Ascending aorta (tissue), 2 donors: ENCODE measurements at regions not wholly inside any gene's neighbourhood (a gene's known extent, or its start where the extent isn't known, plus 50 kb on each side); places are given as distances from the start of the nearest gene placed in this dataset.
"Not testable (repeated sequence)": the region's sequence is repeated elsewhere in the genome, so short reads cannot be mapped to it uniquely, and the experiment has no call there.

ENCODE experiments used
- DNase-seq, 2 donors: peaks; one replicate each; pipeline ENCODE4 v3.0.0-alpha.2; 2019; ENCODE audit warnings: low spot score in 2 of 2
- H3K27ac ChIP-seq, 2 donors: fragments of 200-600 bp; sonication (generic); one replicate each; pipeline ENCODE4 v1.5.1; 2016 to 2017; ENCODE audit warnings: mild to moderate bottlenecking in 1 of 2
- H3K27me3 ChIP-seq: fragments of 200-600 bp; sonication (generic); one replicate; pipeline ENCODE4 v1.5.1; 2017
- H3K36me3 ChIP-seq, 2 donors: fragments of 200-600 bp; sonication (generic); one replicate each; pipeline ENCODE4 v1.5.1; 2016
- H3K4me1 ChIP-seq, 2 donors: fragments of 200-600 bp; sonication (generic); one replicate each; pipeline ENCODE4 v1.5.1; 2016 to 2017; ENCODE audit warnings: mild to moderate bottlenecking in 1 of 2
- H3K4me3 ChIP-seq, 2 donors: fragments of 200-600 bp; sonication (generic); one replicate each; pipeline ENCODE4 v1.5.1; 2016 to 2017; ENCODE audit warnings: mild to moderate bottlenecking in 1 of 2
- H3K9me3 ChIP-seq, 2 donors: fragments of 200-600 bp; sonication (generic); one replicate each; pipeline ENCODE4 v1.5.1; 2016
- intact Hi-C: fragments of 100-400 bp; cut with DNase I; formaldehyde crosslinking; loops from one replicate; pipeline ENCODE4 v1.15.1; 2023
- TF ChIP-seq, protein P1 (sequence below), 3 experiments: fragments of 200-600 bp in 2 of 3; fragments of 450-650 bp in 1 of 3; sonication (generic) in 2 of 3; IDR thresholded peaks; one replicate each; pipeline ENCODE4 v1.5.1; 2016 to 2019; ENCODE audit warnings: antibody characterized with exemption in 3 of 3, mild to moderate bottlenecking in 1 of 3, moderate library complexity in 1 of 3

DNA sequence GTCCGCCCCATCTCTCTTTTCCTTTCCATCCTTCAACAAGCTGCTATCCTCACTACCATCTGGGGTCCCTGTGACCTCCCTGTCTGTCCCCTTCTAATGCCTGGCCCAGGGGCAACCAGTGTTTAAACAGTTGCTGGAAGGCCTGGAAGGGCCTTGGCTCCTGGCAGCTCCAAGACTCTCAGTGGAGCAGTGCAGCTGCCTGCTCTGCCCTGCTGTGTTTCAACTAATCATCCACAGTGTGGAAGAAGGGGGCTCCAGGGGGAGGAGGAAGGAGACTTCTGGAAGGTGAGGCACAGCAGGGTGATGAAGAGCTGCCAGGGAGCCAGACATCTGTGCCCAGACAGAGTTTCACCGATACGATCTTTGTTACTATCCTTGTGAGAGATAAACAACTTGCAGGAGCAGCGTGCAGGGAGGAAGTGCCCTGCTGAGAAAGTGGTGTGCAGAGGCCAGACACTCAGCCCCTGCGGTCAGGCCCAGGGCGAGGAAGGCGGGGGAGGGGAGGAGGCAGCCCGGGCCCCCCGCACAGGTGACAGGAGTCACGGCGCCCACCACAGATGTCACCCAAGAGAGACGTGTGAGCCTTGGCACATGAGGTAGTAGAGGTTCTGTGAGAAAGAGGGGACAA is 1061.8 kb downstream of the BCL11B start:
- Histone ChIP-seq H3K36me3 (no peaks in the 10 kb centered on the region), H3K9me3 (no peaks in the 10 kb centered on the region), H3K4me1 (no peaks in the 10 kb centered on the region), H3K27ac (no peak overlapping the region), H3K27me3 (no peaks in the 10 kb centered on the region), H3K4me3 (no peak overlapping the region)
- intact Hi-C loops, result no loop called here
- DNase-seq, result no peak
- TF ChIP-seq, protein P1, sequence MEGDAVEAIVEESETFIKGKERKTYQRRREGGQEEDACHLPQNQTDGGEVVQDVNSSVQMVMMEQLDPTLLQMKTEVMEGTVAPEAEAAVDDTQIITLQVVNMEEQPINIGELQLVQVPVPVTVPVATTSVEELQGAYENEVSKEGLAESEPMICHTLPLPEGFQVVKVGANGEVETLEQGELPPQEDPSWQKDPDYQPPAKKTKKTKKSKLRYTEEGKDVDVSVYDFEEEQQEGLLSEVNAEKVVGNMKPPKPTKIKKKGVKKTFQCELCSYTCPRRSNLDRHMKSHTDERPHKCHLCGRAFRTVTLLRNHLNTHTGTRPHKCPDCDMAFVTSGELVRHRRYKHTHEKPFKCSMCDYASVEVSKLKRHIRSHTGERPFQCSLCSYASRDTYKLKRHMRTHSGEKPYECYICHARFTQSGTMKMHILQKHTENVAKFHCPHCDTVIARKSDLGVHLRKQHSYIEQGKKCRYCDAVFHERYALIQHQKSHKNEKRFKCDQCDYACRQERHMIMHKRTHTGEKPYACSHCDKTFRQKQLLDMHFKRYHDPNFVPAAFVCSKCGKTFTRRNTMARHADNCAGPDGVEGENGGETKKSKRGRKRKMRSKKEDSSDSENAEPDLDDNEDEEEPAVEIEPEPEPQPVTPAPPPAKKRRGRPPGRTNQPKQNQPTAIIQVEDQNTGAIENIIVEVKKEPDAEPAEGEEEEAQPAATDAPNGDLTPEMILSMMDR (IDR thresholded peaks at IDR 0.05), result no peak

DNA sequence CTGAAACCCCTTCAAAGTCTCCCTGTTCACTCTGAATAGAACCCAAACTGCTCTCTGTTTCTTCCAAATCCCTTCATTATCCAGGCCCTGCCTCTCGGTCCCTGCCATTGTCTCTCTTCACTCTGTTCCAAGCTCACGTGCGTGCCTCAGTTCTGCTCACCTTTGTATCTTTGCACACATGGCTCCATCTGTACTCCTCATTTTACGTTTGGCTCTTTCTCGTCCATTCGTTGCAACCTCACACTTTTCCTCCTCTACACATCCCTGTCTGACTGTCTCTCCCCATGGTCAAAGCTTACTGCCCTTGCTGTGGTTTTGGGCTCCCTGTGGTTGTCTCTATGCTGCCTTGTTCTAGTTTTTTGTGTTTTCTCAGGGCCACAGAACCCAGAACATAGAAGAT is 1054.5 kb downstream of the BCL11B start:
- no peak for DNase-seq
- Histone ChIP-seq H3K27me3 (no peaks in the 10 kb centered on the region), H3K27ac (no peak overlapping the region), H3K4me1 (no peaks in the 10 kb centered on the region), H3K9me3 (no peaks in the 10 kb centered on the region), H3K4me3 (no peak overlapping the region), H3K36me3 (no peaks in the 10 kb centered on the region)
- intact Hi-C loops, result no loop called here
- TF ChIP-seq, protein P1 (IDR thresholded peaks at IDR 0.05), result no peak

DNA sequence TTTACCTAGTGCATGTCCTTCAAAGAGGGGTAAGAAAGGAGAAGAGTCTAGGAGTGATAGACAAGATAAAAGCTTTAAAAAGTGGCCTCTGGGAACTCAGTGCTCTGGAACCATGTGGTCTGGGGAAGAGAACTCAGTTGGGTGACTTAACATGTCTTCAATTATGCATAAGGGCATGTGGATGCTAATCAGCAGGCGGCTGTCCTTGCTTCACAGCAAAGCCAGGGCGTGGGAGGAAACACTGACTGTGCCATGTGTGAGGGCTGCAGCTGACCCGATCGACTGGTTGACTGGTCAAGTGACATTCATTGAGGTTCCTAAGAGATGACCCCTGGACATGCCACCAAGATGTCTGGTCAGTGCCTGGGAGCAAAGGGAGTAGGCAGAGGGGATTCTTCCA is 1053.8 kb downstream of the BCL11B start:
- no peaks in the 10 kb centered on the region for H3K4me1 ChIP-seq

DNA sequence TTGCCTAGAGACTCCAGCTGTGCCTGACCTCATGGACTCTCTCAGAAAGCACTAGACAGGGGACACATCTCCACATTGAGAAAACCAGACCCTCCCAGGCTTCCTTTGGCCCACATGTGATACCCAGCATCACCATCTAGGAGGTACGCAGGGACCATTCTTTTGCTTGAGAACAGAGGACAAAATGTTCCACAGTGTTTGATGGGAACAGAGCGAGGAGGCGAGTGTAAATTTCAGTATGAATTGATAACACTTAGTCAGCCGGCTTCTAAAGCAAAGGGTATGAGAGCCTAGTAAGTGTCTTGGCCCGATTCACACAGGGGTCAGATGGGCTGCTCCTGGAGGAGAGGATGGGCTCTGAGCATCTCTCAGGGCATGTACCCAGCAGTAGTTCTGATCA is 1052.4 kb downstream of the BCL11B start:
- TF ChIP-seq, protein P1 (IDR thresholded peaks at IDR 0.05), result no peak
- Histone ChIP-seq H3K9me3 (no peaks in the 10 kb centered on the region), H3K36me3 (no peaks in the 10 kb centered on the region), H3K4me3 (no peak overlapping the region), H3K4me1 (no peaks in the 10 kb centered on the region), H3K27ac (no peak overlapping the region), H3K27me3 (no peaks in the 10 kb centered on the region)
- no peak for DNase-seq
- intact Hi-C loops, result no loop called here

More for the DNA sequence above, 1053.8 kb downstream of the BCL11B start:
- no peak overlapping the region for H3K4me3 ChIP-seq
- H3K27me3 ChIP-seq, result no peaks in the 10 kb centered on the region
- H3K36me3 ChIP-seq, result no peaks in the 10 kb centered on the region
- no peak overlapping the region for H3K27ac ChIP-seq
- intact Hi-C loops, result no loop called here
- H3K9me3 ChIP-seq, result no peaks in the 10 kb centered on the region
- TF ChIP-seq, protein P1 (IDR thresholded peaks at IDR 0.05), result no peak
- DNase-seq, result no peak

DNA sequence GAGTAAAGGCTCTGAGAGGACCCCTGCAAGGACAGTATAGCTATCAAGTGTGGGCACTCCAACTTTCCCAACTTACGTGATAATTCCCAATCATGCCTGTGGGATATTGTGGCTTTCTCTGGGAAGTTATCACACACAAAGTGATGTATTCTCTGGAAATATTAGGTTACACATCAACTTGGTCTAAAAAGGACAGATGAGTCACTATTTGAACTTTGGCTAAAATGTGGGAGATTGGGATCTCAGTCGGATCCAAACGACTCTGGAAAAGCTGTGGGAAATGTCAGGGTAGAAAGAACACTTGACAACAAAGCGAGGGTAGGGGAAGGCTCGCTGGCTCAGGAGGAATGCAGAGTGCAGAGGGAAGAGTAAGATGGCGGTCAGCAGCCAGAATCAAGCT is 1048.9 kb downstream of the BCL11B start:
- Histone ChIP-seq H3K9me3 (no peaks in the 10 kb centered on the region), H3K36me3 (no peaks in the 10 kb centered on the region), H3K4me1 (no peaks in the 10 kb centered on the region), H3K27me3 (no peaks in the 10 kb centered on the region), H3K27ac (no peak overlapping the region), H3K4me3 (no peak overlapping the region)
- no peak for DNase-seq
- TF ChIP-seq, protein P1 (IDR thresholded peaks at IDR 0.05), result no peak
- intact Hi-C loops, result no loop called here

DNA sequence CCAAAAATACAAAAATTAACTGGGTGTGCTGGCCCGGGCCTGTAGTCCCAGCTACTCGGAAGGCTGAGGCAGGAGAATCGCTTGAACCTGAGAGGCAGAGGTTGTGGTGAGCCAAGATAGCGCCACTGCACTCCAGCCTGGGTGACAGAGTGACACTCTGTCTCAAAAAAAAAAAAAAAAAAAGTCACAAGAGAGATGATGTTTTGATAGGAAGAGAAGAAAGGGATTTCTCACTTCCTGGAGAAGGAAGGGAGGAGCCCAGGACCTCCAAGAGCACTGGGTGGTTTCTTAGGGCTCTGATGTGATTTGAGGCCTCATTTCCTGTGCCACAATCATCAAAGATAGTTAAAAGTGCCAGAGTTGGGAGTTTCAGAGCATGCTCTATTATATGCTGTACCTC is 1048.3 kb downstream of the BCL11B start:
- H3K36me3 ChIP-seq, H3K4me1 ChIP-seq, H3K27me3 ChIP-seq, H3K9me3 ChIP-seq, H3K4me3 ChIP-seq, DNase-seq, H3K27ac ChIP-seq, intact Hi-C loops: not testable (repeated sequence)
